SKM-1 (cell line): ENCODE measurements at regions not wholly inside any gene's neighbourhood (a gene's known extent, or its start where the extent isn't known, plus 50 kb on each side); places are given as distances from the start of the nearest gene placed in this dataset.

Experiments
- DNase-seq: peaks from one replicate; lab custom pipeline; 2025; ENCODE audit not compliant: unreplicated experiment; lab: John Stamatoyannopoulos, UW

- DNase-seq = no peak
Observed at GRCh38 chr22:27571463-27572277, 229.9 kb downstream of the MN1 start.

- DNase-seq = no peak
Observed at GRCh38 chr22:27572278-27572666, 229.3 kb downstream of the MN1 start.

GRCh38 chr22:27573280-27574001 is 228.1 kb downstream of the MN1 start:
- DNase-seq = no peak

GRCh38 chr22:27574002-27574366 is 227.6 kb downstream of the MN1 start:
- DNase-seq = no peak

GRCh38 chr22:27574651-27575050 is 226.9 kb downstream of the MN1 start:
- no peak for DNase-seq

GRCh38 chr22:27575348-27575747 is 226.2 kb downstream of the MN1 start:
- DNase-seq = no peak

GRCh38 chr22:27576413-27576812 is 225.1 kb downstream of the MN1 start:
- DNase-seq = no peak

- DNase-seq = no peak
Observed at GRCh38 chr22:27576815-27577573, 224.6 kb downstream of the MN1 start.

- no peak for DNase-seq
Observed at GRCh38 chr22:27577574-27577969, 224.0 kb downstream of the MN1 start.

GRCh38 chr22:27578937-27579617 is 222.5 kb downstream of the MN1 start:
- DNase-seq = no peak

GRCh38 chr22:27580311-27580897 is 221.2 kb downstream of the MN1 start:
- DNase-seq = no peak

GRCh38 chr22:27581236-27581635 is 220.3 kb downstream of the MN1 start:
- DNase-seq = no peak

GRCh38 chr22:27581688-27582087 is 219.9 kb downstream of the MN1 start:
- no peak for DNase-seq

GRCh38 chr22:27583856-27584255 is 217.7 kb downstream of the MN1 start:
- no peak for DNase-seq

- no peak for DNase-seq
Observed at GRCh38 chr22:27585141-27585540, 216.4 kb downstream of the MN1 start.

GRCh38 chr22:27588268-27588667 is 213.3 kb downstream of the MN1 start:
- DNase-seq = no peak

- no peak for DNase-seq
Observed at GRCh38 chr22:27588915-27589314, 212.6 kb downstream of the MN1 start.

GRCh38 chr22:27591060-27591459 is 210.5 kb downstream of the MN1 start:
- DNase-seq = no peak

GRCh38 chr22:27593378-27593777 is 208.2 kb downstream of the MN1 start:
- DNase-seq = no peak

GRCh38 chr22:27594020-27594419 is 207.5 kb downstream of the MN1 start:
- no peak for DNase-seq
